ENCODE measurements at regions not wholly inside any gene's neighbourhood (a gene's known extent, or its start where the extent isn't known, plus 50 kb on each side); places are given as distances from the start of the nearest gene placed in this dataset.

GRCh38 chr10:118513174-118513573 lies 82.3 kb downstream of the PRLHR start:
- Histone ChIP-seq H3K79me2 (ENCODE audit: control insufficient read depth, insufficient read depth, low read length) (no peaks in the 10 kb centered on the region), H3K27me3 (ENCODE audit: control insufficient read depth in 2 of 2, insufficient read depth in 2 of 2, low read length in 2 of 2) (no peaks in the 10 kb centered on the region), H2AFZ (ENCODE audit: low read depth, low read length) (no peak overlapping the region), H3K4me3 (no peak overlapping the region), H3K27ac (ENCODE audit: extremely low read depth, low read depth, low read length) (no peak overlapping the region), H3K9me3 (replicated peaks; ENCODE audit: control insufficient read depth, insufficient read depth, low read depth, low read length) (no peaks in the 10 kb centered on the region), H3K9me1 (ENCODE audit: control insufficient read depth, insufficient read depth, low read length) (no peaks in the 10 kb centered on the region), H3K36me3 (ENCODE audit: control insufficient read depth, insufficient read depth, low read length) (no peaks in the 10 kb centered on the region), H3K4me2 (ENCODE audit: insufficient read depth, low read length) (no peak overlapping the region), H3K4me1 (replicated peaks in 1 of 2; ENCODE audit: control insufficient read depth in 2 of 2, insufficient read depth in 2 of 2, low read length in 2 of 2) (no peaks in the 10 kb centered on the region), H3K9ac (ENCODE audit: insufficient read depth in 1 of 2, low read depth in 2 of 2, low read length in 2 of 2) (no peak overlapping the region), H4K20me1 (replicated peaks; ENCODE audit: control insufficient read depth, insufficient read depth, low read length) (no peaks in the 10 kb centered on the region)
- DNase-seq (ENCODE audit: extremely low read depth in 1 of 4, low spot score in 3 of 4) = no peak
- no TSS peak for BruUV-seq (replicated peaks)
- TF ChIP-seq ZNF644 (tag; IDR thresholded peaks at IDR 0.05; ENCODE audit: low read depth) = no peak
- TF ChIP-seq, protein P1, sequence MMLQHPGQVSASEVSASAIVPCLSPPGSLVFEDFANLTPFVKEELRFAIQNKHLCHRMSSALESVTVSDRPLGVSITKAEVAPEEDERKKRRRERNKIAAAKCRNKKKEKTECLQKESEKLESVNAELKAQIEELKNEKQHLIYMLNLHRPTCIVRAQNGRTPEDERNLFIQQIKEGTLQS (IDR thresholded peaks at IDR 0.05) = 0 out of 2 replicates have a peak, but pooled peaks have one; percentile 19
- TF ChIP-seq, protein P1 (CRISPR knock-in tag; conservative IDR thresholded peaks at IDR 0.05) = no peak
- FAIRE-seq = no peak
- intact Hi-C loops (cut with micrococcal nuclease) = no loop called here
- ChIA-PET CTCF (ENCODE audit: low intra/inter-chr PET ratio) (no interaction called here), POLR2A (no interaction called here)
- WGBS (ENCODE audit: insufficient coverage, low coverage, missing lambda C conversion rate) = 49% methylated on average over 3 of the region's 3 CpGs
- ATAC-seq = no peak
- in situ Hi-C loops (cut with MboI) = no loop called here

DNA sequence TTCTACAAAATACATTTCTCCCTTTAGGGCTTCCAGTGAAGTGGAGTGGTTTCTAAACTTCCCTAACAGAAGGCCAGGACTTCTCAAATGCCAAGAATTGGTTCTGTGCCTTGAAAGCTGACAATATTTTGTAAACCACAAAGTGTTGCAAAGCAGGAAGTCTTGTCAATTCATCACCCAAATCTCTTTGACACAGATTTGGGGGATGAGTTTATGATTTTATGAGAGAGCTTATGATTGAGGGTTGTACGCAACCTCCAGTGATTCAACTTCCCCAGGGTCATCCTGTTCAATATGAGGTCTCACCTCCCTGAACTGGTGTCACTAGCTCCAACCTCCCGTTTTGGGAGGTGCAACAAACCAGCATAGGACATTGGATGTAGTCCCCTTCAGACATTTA lies 83.7 kb downstream of the PRLHR start:
- H3K79me2 ChIP-seq (ENCODE audit: control insufficient read depth, insufficient read depth, low read length) = no peaks in the 10 kb centered on the region
- no peaks in the 10 kb centered on the region for H4K20me1 ChIP-seq (replicated peaks; ENCODE audit: control insufficient read depth, insufficient read depth, low read length)
- intact Hi-C loops (cut with micrococcal nuclease) = no loop called here
- CTCF ChIA-PET (ENCODE audit: low intra/inter-chr PET ratio) = no interaction called here
- no peak overlapping the region for H2AFZ ChIP-seq (ENCODE audit: low read depth, low read length)
- WGBS (ENCODE audit: insufficient coverage, low coverage, missing lambda C conversion rate) = 59% methylated on average over 2 of the region's 2 CpGs
- DNase-seq (ENCODE audit: extremely low read depth in 1 of 4, low spot score in 3 of 4) (no peak), ATAC-seq (no peak), FAIRE-seq (no peak)
- H3K27ac ChIP-seq (ENCODE audit: extremely low read depth, low read depth, low read length) = no peak overlapping the region
- H3K4me1 ChIP-seq (replicated peaks in 1 of 2; ENCODE audit: control insufficient read depth in 2 of 2, insufficient read depth in 2 of 2, low read length in 2 of 2) = no peaks in the 10 kb centered on the region
- no peaks in the 10 kb centered on the region for H3K9me1 ChIP-seq (ENCODE audit: control insufficient read depth, insufficient read depth, low read length)
- H3K4me3 ChIP-seq = no peak overlapping the region
- H3K27me3 ChIP-seq (ENCODE audit: control insufficient read depth in 2 of 2, insufficient read depth in 2 of 2, low read length in 2 of 2) = no peaks in the 10 kb centered on the region
- in situ Hi-C loops (cut with MboI) = no loop called here
- H3K36me3 ChIP-seq (ENCODE audit: control insufficient read depth, insufficient read depth, low read length) = no peaks in the 10 kb centered on the region
- TF ChIP-seq KDM1A (IDR thresholded peaks at IDR 0.05) (peak in 1 of 2 experiments; percentile 44; a peak in 1 of 4 replicates), PHF8 (IDR thresholded peaks at IDR 0.05; ENCODE audit: borderline replicate concordance, low read length) (no peak)
- TF ChIP-seq, protein P2, sequence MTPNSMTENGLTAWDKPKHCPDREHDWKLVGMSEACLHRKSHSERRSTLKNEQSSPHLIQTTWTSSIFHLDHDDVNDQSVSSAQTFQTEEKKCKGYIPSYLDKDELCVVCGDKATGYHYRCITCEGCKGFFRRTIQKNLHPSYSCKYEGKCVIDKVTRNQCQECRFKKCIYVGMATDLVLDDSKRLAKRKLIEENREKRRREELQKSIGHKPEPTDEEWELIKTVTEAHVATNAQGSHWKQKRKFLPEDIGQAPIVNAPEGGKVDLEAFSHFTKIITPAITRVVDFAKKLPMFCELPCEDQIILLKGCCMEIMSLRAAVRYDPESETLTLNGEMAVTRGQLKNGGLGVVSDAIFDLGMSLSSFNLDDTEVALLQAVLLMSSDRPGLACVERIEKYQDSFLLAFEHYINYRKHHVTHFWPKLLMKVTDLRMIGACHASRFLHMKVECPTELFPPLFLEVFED (CRISPR knock-in tag; conservative IDR thresholded peaks at IDR 0.05) = no peak
- H3K4me2 ChIP-seq (ENCODE audit: insufficient read depth, low read length) = no peak overlapping the region
- POLR2A ChIA-PET = interaction anchor here (1.2 kb wide), 1 partner anchor 10 kb away, joined by 5 read pairs; no protein-coding TSS in a partner anchor
- H3K9ac ChIP-seq (ENCODE audit: insufficient read depth in 1 of 2, low read depth in 2 of 2, low read length in 2 of 2) = no peak overlapping the region
- no peaks in the 10 kb centered on the region for H3K9me3 ChIP-seq (replicated peaks; ENCODE audit: control insufficient read depth, insufficient read depth, low read depth, low read length)
- BruUV-seq (replicated peaks) = no TSS peak

Data from K562 (cell line).